ENCODE measurements at regions not wholly inside any gene's neighbourhood (a gene's known extent, or its start where the extent isn't known, plus 50 kb on each side); places are given as distances from the start of the nearest gene placed in this dataset.

DNA sequence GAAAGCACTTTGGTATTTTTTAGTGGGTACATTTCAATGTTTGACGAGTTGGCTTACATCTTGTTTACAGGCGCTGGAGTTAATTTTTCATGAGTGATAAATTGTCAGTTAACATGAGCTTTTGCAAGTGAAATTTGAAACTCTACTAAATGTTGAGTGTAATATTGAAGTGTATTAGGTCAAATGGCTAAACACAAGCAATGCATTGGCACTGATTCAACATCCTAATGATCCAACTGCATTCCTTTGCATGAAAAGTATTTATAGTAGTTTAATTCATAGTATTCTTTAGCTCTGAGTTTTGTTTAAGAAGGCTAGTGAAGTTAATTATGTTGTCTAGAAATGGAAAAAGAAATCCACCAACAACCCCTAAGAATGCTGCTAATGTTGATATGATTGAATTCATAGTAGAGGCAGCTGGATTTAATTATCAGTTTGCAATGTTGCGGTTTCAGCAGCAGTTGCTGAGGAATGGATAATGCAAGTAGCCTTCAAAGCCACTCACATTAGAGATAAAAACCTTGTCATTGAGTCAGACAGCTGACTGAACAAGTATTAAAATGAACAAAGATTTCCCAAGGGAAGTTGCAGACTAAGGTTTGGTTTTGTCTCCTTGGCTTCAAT, 245.6 kb upstream of the GOLIM4 start:
- TF ChIP-seq, protein P1, sequence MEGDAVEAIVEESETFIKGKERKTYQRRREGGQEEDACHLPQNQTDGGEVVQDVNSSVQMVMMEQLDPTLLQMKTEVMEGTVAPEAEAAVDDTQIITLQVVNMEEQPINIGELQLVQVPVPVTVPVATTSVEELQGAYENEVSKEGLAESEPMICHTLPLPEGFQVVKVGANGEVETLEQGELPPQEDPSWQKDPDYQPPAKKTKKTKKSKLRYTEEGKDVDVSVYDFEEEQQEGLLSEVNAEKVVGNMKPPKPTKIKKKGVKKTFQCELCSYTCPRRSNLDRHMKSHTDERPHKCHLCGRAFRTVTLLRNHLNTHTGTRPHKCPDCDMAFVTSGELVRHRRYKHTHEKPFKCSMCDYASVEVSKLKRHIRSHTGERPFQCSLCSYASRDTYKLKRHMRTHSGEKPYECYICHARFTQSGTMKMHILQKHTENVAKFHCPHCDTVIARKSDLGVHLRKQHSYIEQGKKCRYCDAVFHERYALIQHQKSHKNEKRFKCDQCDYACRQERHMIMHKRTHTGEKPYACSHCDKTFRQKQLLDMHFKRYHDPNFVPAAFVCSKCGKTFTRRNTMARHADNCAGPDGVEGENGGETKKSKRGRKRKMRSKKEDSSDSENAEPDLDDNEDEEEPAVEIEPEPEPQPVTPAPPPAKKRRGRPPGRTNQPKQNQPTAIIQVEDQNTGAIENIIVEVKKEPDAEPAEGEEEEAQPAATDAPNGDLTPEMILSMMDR (IDR thresholded peaks at IDR 0.05; ENCODE audit: borderline replicate concordance, extremely low read depth, low read length, poor library complexity, severe bottlenecking): no peak
- no peak for TF ChIP-seq EZH2 (IDR thresholded peaks at IDR 0.05; ENCODE audit: borderline replicate concordance, low read depth, low read length, severe bottlenecking)
